Fibroblast of skin of right quadriceps (primary cell): ENCODE measurements at regions not wholly inside any gene's neighbourhood (a gene's known extent, or its start where the extent isn't known, plus 50 kb on each side); places are given as distances from the start of the nearest gene placed in this dataset.
A peak's percentile ranks its signal among the peaks of the same experiment; 100 is the strongest.
"Not testable (repeated sequence)": the region's sequence is repeated elsewhere in the genome, so short reads cannot be mapped to it uniquely, and the experiment has no call there.

ENCODE experiments used
- DNase-seq: peaks from one replicate; pipeline ENCODE4 v3.0.0-alpha.2; 2013

GRCh38 chr1:174105086-174105485 lies 54.2 kb upstream of the RABGAP1L start:
- no peak for DNase-seq

GRCh38 chr1:174103766-174104165 lies 55.6 kb upstream of the RABGAP1L start:
- DNase-seq: no peak

DNA sequence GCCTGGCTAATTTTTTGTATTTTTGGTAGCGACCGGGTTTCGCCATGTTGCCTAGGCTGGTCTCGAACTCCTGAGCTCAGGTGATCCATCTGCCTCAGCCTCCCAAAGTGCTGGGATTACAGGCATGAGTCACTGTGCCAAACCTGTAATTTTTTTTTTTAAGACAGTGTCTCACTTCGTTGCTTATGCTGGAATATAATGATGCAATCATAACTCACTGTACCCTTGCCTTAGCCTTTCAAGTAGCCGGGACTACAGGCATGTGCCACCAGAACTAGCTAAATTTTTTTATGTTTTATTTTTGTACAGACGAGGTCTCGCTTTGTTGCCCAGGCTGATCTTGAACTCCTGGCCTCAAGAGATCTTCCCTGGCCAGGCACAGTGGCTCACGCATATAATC lies 57.3 kb upstream of the RABGAP1L start:
- not testable (repeated sequence) for DNase-seq

DNA sequence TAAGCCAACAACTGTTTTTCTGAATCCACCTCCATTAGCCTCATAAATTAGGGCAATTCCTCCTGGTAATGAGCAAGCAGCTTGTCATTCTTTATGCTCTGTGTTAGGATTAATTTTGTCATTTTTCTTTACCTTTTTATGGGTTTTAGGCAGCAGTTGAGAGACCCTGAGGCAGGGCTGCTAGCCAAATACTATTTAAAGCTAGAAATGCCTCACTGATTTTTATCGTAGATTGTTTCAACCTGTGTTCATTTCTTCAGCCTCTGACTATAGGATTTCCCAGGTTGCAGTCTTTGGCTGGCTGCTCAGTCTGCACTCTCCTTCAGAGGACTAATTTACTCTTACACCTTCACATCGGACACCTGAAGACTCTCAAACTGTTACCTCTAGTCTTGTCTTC lies 61.9 kb upstream of the RABGAP1L start:
- no peak for DNase-seq

GRCh38 chr1:174093789-174094188 lies 65.5 kb upstream of the RABGAP1L start:
- DNase-seq: not testable (repeated sequence)

- no peak for DNase-seq
These were observed 68.3 kb upstream of the RC3H1 start for GRCh38 chr1:174090471-174090870.

- DNase-seq: no peak
These were observed 58.7 kb upstream of the RC3H1 start for GRCh38 chr1:174080819-174081218.

GRCh38 chr1:174079796-174080195 lies 57.6 kb upstream of the RC3H1 start:
- no peak for DNase-seq

DNA sequence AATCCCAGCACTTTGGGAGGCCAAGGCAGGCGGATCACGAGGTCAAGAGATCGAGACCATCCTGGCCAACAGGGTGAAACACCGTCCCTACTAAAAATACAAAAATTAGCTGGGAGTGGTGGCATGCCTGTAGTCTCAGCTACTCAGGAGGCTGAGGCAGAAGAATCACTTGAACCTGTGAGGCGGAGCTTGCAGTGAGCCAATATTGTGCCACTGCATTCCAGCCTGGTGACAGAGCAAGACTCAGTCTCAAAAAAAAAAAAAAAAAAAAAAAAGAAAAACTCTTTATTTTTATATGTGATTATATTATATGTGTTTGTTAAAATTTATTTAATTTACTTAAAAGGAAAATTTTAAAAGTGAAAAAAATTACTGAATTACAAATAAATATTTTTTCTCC lies 56.8 kb upstream of the RC3H1 start:
- not testable (repeated sequence) for DNase-seq

DNA sequence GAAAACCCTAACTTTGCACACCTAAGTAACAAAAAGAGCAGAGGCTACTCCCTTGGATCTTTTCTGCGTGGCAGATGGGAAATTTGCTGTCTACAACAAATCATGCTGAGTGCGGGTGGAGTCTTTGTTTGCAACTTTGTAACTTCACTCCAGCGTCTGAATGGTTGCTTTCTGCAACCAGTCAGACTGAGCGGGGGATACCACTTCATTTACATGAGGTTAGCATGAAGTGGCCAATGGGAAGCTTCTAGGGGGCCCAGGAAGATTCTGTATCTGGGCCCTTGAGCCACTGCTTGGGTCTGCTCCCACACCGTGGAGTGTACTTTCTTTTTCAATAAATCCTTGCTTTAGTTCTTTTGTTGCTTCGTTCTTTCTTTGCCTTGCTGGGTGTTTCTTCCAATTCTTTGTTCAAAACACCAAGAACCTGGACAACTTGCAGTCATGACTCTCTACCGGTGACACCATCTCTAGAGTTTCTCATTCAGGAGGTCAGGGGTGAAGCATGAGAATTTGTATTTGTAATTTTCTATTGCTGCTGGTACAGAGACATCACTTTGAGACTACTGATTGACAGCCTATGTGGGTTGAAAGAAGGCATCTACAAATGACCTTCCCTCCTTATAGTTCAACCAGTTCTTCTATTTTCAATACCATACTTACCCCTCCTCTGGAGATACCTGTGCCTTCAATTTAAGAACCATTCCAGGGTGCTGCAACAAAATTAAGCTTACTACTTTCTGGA lies 55.8 kb upstream of the RC3H1 start:
- DNase-seq: no peak

DNA sequence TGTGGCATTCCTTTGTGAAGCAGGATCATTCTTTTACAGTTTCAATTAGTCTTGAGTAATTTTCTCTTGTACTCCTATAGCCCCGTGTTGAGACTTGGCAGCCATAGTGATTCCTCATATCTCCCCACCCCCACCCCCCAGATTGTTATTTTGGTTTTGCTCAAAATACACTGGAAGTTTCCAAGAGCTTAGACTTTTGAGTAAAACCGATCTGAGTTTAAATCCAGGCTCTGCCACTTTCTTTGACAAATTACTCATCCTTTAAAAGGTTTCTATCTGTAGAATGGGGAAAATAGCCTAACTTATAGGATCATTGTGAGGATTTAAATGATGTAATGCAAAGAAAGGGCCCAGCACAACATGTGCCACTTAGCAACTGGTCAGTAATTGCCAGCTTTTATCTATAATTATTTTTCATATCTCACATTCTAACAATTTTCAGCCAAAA lies 53.1 kb upstream of the RC3H1 start:
- DNase-seq: no peak

- DNase-seq: peak; percentile 26
These were observed 52.6 kb upstream of the RC3H1 start for GRCh38 chr1:174074757-174075156.

DNA sequence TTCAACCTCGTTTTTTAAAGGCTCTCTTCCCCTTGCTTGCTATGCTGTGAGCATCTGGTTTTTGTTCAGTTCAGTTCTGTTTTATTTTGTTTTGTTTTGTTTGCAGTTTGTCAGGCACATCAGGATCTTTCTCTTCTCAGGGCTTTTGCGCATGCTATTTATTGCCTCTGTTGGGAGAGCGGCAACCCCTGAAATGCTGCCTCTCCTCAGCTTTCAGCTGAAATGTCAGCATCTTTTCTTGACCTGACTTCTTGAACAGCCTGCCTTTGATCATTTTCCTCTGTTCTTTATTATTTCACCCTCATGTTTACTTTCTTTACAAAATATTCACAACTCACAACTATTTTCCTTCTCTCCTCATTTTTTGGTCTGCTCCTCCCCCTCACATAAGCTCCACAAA lies 50.4 kb upstream of the RC3H1 start:
- no peak for DNase-seq
